B cell (primary cell): ENCODE measurements at regions not wholly inside any gene's neighbourhood (a gene's known extent, or its start where the extent isn't known, plus 50 kb on each side); places are given as distances from the start of the nearest gene placed in this dataset.

ENCODE experiments used
- CTCF ChIP-seq: fragments of 200-600 bp; IDR thresholded peaks from one replicate; pipeline ENCODE4 v1.8.0; 2022; ENCODE audit warnings: antibody characterized with exemption, mild to moderate bottlenecking
- EZH2 ChIP-seq: IDR thresholded peaks from 2 replicates; pipeline ENCODE4 v1.6.1; 2012; ENCODE audit warnings: borderline replicate concordance, low read depth, mild to moderate bottlenecking, moderate library complexity, low read length; ENCODE audit not compliant: insufficient read depth, poor library complexity, severe bottlenecking

GRCh38 chr4:141339391-141339790 lies 118.7 kb downstream of the ZNF330 start:
- TF ChIP-seq CTCF (no peak), EZH2 (no peak)
